ENCODE measurements at regions not wholly inside any gene's neighbourhood (a gene's known extent, or its start where the extent isn't known, plus 50 kb on each side); places are given as distances from the start of the nearest gene placed in this dataset.

- DNase-seq, result no peak
Observed at GRCh38 chr12:20278276-20278675, 90.1 kb upstream of the PDE3A start.

- no peak for DNase-seq
Observed at GRCh38 chr12:20280515-20280914, 87.8 kb upstream of the PDE3A start.

- peak; percentile 11 for DNase-seq
Observed at GRCh38 chr12:20282401-20282800, 85.9 kb upstream of the PDE3A start.

- peak; percentile 1 for DNase-seq
Observed at GRCh38 chr12:20283482-20283881, 84.9 kb upstream of the PDE3A start.

GRCh38 chr12:20289520-20289919, 78.8 kb upstream of the PDE3A start:
- DNase-seq, result no peak

- no peak for DNase-seq
Observed at GRCh38 chr12:20300457-20300856, 67.9 kb upstream of the PDE3A start.

GRCh38 chr12:20305470-20305869, 62.9 kb upstream of the PDE3A start:
- no peak for DNase-seq

- DNase-seq, result no peak
Observed at GRCh38 chr12:20309504-20310148, 58.7 kb upstream of the PDE3A start.

- DNase-seq, result no peak
Observed at GRCh38 chr12:20314328-20314727, 54.0 kb upstream of the PDE3A start.

- no peak for DNase-seq
Observed at GRCh38 chr12:20317554-20317953, 50.8 kb upstream of the PDE3A start.
